H9 (cell line): ENCODE measurements at regions not wholly inside any gene's neighbourhood (a gene's known extent, or its start where the extent isn't known, plus 50 kb on each side); places are given as distances from the start of the nearest gene placed in this dataset.

Experiments used
- DNase-seq: peaks from one replicate; pipeline ENCODE4 v3.0.0-alpha.2; 2017
- H2AFZ ChIP-seq: one replicate; pipeline ENCODE4 v1.6.1; 2013; ENCODE audit warnings: mild to moderate bottlenecking, low read length, control low read depth, moderate library complexity
- H2AK5ac ChIP-seq: 2 replicates; pipeline ENCODE4 v1.6.1; 2013; ENCODE audit warnings: low read length, control low read depth, mixed read lengths; ENCODE audit not compliant: insufficient read length
- H2BK120ac ChIP-seq: one replicate; pipeline ENCODE4 v1.6.1; 2013; ENCODE audit warnings: low read depth, mild to moderate bottlenecking, low read length, control low read depth, inconsistent platforms; ENCODE audit not compliant: poor library complexity, severe bottlenecking
- H2BK12ac ChIP-seq: 2 replicates; pipeline ENCODE4 v1.6.1; 2013; ENCODE audit warnings: low read length, control low read depth, mixed read lengths, low read depth; ENCODE audit not compliant: insufficient read length
- H2BK15ac ChIP-seq: 2 replicates; pipeline ENCODE4 v1.6.1; 2013; ENCODE audit warnings: low read depth, low read length, control low read depth
- H2BK20ac ChIP-seq: one replicate; pipeline ENCODE4 v1.6.1; 2013; ENCODE audit warnings: low read depth, mild to moderate bottlenecking, low read length, control low read depth, inconsistent platforms; ENCODE audit not compliant: poor library complexity, severe bottlenecking
- H2BK5ac ChIP-seq: 2 replicates; pipeline ENCODE4 v1.6.1; 2013; ENCODE audit warnings: low read length, control low read depth, mixed read lengths; ENCODE audit not compliant: insufficient read length
- H3K14ac ChIP-seq: 2 replicates; pipeline ENCODE4 v1.6.1; 2013; ENCODE audit warnings: low read length, control low read depth; ENCODE audit not compliant: insufficient read depth
- H3K18ac ChIP-seq: 2 replicates; pipeline ENCODE4 v1.6.1; 2013; ENCODE audit warnings: low read depth, mild to moderate bottlenecking, mixed read lengths, low read length, control low read depth; ENCODE audit not compliant: insufficient read length
- H3K23ac ChIP-seq: 2 replicates; pipeline ENCODE4 v1.6.1; 2013; ENCODE audit warnings: low read length, control low read depth, mixed read lengths, low read depth; ENCODE audit not compliant: insufficient read length
- H3K23me2 ChIP-seq: 2 replicates; pipeline ENCODE4 v1.6.1; 2013; ENCODE audit warnings: low read depth, mild to moderate bottlenecking, mixed read lengths, low read length, control low read depth; ENCODE audit not compliant: insufficient read length, poor library complexity, severe bottlenecking
- H3K27ac ChIP-seq: 2 replicates; pipeline ENCODE4 v1.5.1; 2013; ENCODE audit warnings: low read length, control low read depth, mixed read lengths, low read depth; ENCODE audit not compliant: insufficient read length
- H3K27me3 ChIP-seq: 2 replicates; pipeline ENCODE4 v1.6.1; 2013; ENCODE audit warnings: low read length, control low read depth, inconsistent platforms; ENCODE audit not compliant: insufficient read depth
- H3K4ac ChIP-seq: 2 replicates; pipeline ENCODE4 v1.6.1; 2013; ENCODE audit warnings: low read depth, mild to moderate bottlenecking, control low read depth, inconsistent platforms, low read length, moderate library complexity
- H3K4me1 ChIP-seq: 2 replicates; pipeline ENCODE4 v1.6.1; 2013; ENCODE audit warnings: low read length, control low read depth, inconsistent platforms; ENCODE audit not compliant: insufficient read depth
- H3K4me2 ChIP-seq: 2 replicates; pipeline ENCODE4 v1.6.1; 2013; ENCODE audit warnings: low read length, control low read depth, mixed read lengths; ENCODE audit not compliant: insufficient read length, insufficient read depth
- H3K56ac ChIP-seq: 2 replicates; pipeline ENCODE4 v1.6.1; 2013; ENCODE audit warnings: low read depth, mild to moderate bottlenecking, mixed read lengths, low read length, control low read depth; ENCODE audit not compliant: insufficient read length
- H3K79me1 ChIP-seq: 2 replicates; pipeline ENCODE4 v1.6.1; 2013; ENCODE audit warnings: low read depth, mild to moderate bottlenecking, moderate library complexity, low read length, control low read depth, inconsistent platforms; ENCODE audit not compliant: insufficient read depth, poor library complexity, severe bottlenecking
- H3K79me2 ChIP-seq: 2 replicates; pipeline ENCODE4 v1.6.1; 2013; ENCODE audit warnings: low read length, control low read depth, inconsistent platforms; ENCODE audit not compliant: insufficient read depth
- H3K9ac ChIP-seq: 2 replicates; pipeline ENCODE4 v1.6.1; 2013; ENCODE audit warnings: low read length, control low read depth, mixed read lengths; ENCODE audit not compliant: insufficient read length; ENCODE audit errors: extremely low read depth
- H3K9me3 ChIP-seq: one replicate; pipeline ENCODE4 v1.6.1; 2013; ENCODE audit warnings: low read depth, low read length, inconsistent platforms; ENCODE audit not compliant: control insufficient read depth
- H3T11ph ChIP-seq: one replicate; pipeline ENCODE4 v1.6.1; 2013; ENCODE audit warnings: mild to moderate bottlenecking, low read length, control low read depth, inconsistent platforms
- H4K20me1 ChIP-seq: one replicate; pipeline ENCODE4 v1.6.1; 2013; ENCODE audit not compliant: control insufficient read depth, insufficient read length, insufficient read depth
- H4K5ac ChIP-seq: 2 replicates; pipeline ENCODE4 v1.6.1; 2013; ENCODE audit warnings: low read depth, mild to moderate bottlenecking, mixed read lengths, low read length, control low read depth; ENCODE audit not compliant: insufficient read length
- H4K8ac ChIP-seq: replicated peaks from 2 replicates; pipeline ENCODE4 v1.6.1; 2013; ENCODE audit warnings: low read length, control low read depth, mixed read lengths, low read depth; ENCODE audit not compliant: insufficient read length
- H4K91ac ChIP-seq: 2 replicates; pipeline ENCODE4 v1.6.1; 2013; ENCODE audit warnings: low read depth, mild to moderate bottlenecking, moderate library complexity, mixed read lengths, low read length, control low read depth; ENCODE audit not compliant: insufficient read length
- H3K27ac Mint-ChIP-seq, 3 experiments: 2 replicates in 2 of 3; 3 replicates in 1 of 3; pipeline ENCODE4 v1.8.0; 2020 to 2021; ENCODE audit warnings: mixed read lengths in 3 of 3, mild to moderate bottlenecking in 1 of 3, moderate library complexity in 1 of 3
- H3K27me3 Mint-ChIP-seq: 2 replicates; pipeline ENCODE4 v1.8.0; 2021; ENCODE audit warnings: low read depth, mild to moderate bottlenecking, moderate library complexity, mixed read lengths
- H3K36me3 Mint-ChIP-seq, 3 experiments: 2 replicates in 2 of 3; 3 replicates in 1 of 3; pipeline ENCODE4 v1.8.0; 2020 to 2021; ENCODE audit warnings: low read depth in 3 of 3, mixed read lengths in 3 of 3; ENCODE audit not compliant: insufficient read depth in 1 of 3
- H3K4me1 Mint-ChIP-seq, 2 experiments: 2 replicates each; pipeline ENCODE4 v1.8.0; 2020; ENCODE audit warnings: mixed read lengths in 2 of 2
- H3K4me3 Mint-ChIP-seq, 2 experiments: 2 replicates in 1 of 2; 3 replicates in 1 of 2; pipeline ENCODE4 v1.8.0; 2020 to 2021; ENCODE audit warnings: mild to moderate bottlenecking in 2 of 2, mixed read lengths in 2 of 2, moderate library complexity in 1 of 2
- H3K9me3 Mint-ChIP-seq, 2 experiments: 2 replicates in 1 of 2; 3 replicates in 1 of 2; pipeline ENCODE4 v1.8.0; 2020; ENCODE audit warnings: mild to moderate bottlenecking in 2 of 2, mixed read lengths in 2 of 2, moderate library complexity in 1 of 2
- CTCF ChIP-seq: fragments of 200-600 bp; sonication (generic); conservative IDR thresholded peaks from 3 replicates; pipeline ENCODE4 v1.8.0; 2021; ENCODE audit warnings: antibody characterized with exemption, mild to moderate bottlenecking
- WGBS: extraction: QIAGEN DNeasy Blood & Tissue Kit; methylation state at CpG from one replicate; pipeline ENCODE4 v1.1.7; 2013; ENCODE audit warnings: missing lambda C conversion rate, low lambda C conversion rate, mixed read lengths; ENCODE audit not compliant: insufficient read length; ENCODE audit errors: extremely low coverage; 5-methylcytosine and 5-hydroxymethylcytosine counted together

DNA sequence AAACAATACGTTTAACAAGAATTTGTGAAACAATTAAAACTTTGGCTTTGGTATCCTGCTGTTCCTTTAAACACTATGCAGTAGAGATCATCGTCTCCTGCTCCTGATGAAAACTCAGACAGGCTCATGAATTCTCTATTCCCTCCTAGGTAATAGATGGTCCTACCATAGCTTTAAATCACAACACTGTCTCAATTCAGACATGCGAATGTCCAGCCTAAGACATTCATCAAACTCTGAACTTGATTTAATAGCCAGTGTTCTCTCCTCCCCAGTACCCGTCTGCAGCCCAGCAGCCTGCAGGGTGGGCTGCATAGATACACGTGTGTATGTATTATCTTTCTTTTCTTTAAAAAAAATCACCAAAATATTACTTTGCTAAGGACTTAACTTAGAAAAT, 232.8 kb downstream of the TTLL2 start:
- H3K27ac Mint-ChIP-seq = no peak overlapping the region
- Histone ChIP-seq H3K56ac (no peak overlapping the region), H3K27ac (no peak overlapping the region), H2BK12ac (no peak overlapping the region), H2BK20ac (no peak overlapping the region), H4K5ac (no peak overlapping the region), H3K4me2 (no peak overlapping the region), H3K4me1 (no peaks in the 10 kb centered on the region; the same call in 1 of the 2 replicates), H2AK5ac (no peak overlapping the region), H3K9me3 (no peaks in the 10 kb centered on the region), H3K23me2 (peaks cover 4% of the 10 kb centered on the region), H4K20me1 (peaks cover 3% of the 10 kb centered on the region), H3K4ac (no peak overlapping the region), H3K27me3 (no peaks in the 10 kb centered on the region), H2AFZ (no peak overlapping the region), H2BK15ac (no peak overlapping the region), H2BK120ac (no peak overlapping the region), H4K8ac (no peak overlapping the region), H3T11ph (no peak overlapping the region), H4K91ac (no peak overlapping the region), H3K79me2 (no peaks in the 10 kb centered on the region), H3K14ac (no peak overlapping the region), H3K18ac (no peak overlapping the region), H3K9ac (no peak overlapping the region), H2BK5ac (no peak overlapping the region), H3K79me1 (no peaks in the 10 kb centered on the region), H3K23ac (no peak overlapping the region)
- H3K27me3 Mint-ChIP-seq = peaks cover 9% of the 10 kb centered on the region
- H3K9me3 Mint-ChIP-seq = peaks cover 6 to 10% of the 10 kb centered on the region in 2 experiments
- H3K4me3 Mint-ChIP-seq = no peak overlapping the region
- H3K4me1 Mint-ChIP-seq = peaks cover 8 to 10% of the 10 kb centered on the region in 2 experiments
- TF ChIP-seq CTCF = no peak
- no peak for DNase-seq
- H3K36me3 Mint-ChIP-seq = no peaks in the 10 kb centered on the region; a peak in 3 of 7 replicates
- no CpG with 5 or more reads among the region's 5 CpGs for WGBS
